Mesendoderm (in vitro differentiated cells): ENCODE measurements at regions not wholly inside any gene's neighbourhood (a gene's known extent, or its start where the extent isn't known, plus 50 kb on each side); places are given as distances from the start of the nearest gene placed in this dataset.

Experiments
- DNase-seq: peaks from one replicate; pipeline ENCODE4 v3.0.0; 2013
- H2AK5ac ChIP-seq: 2 replicates; pipeline ENCODE4 v1.6.1; 2013; ENCODE audit warnings: low read length, inconsistent platforms
- H2BK120ac ChIP-seq: 2 replicates; pipeline ENCODE4 v1.6.1; 2013; ENCODE audit warnings: low read depth, mild to moderate bottlenecking, low read length, moderate library complexity, mixed read lengths
- H2BK15ac ChIP-seq: replicated peaks from 2 replicates; pipeline ENCODE4 v1.6.1; 2013; ENCODE audit warnings: low read depth, mild to moderate bottlenecking, moderate library complexity
- H2BK5ac ChIP-seq: 2 replicates; pipeline ENCODE4 v1.6.1; 2013; ENCODE audit warnings: low read length, inconsistent platforms
- H3K18ac ChIP-seq: 2 replicates; pipeline ENCODE4 v1.6.1; 2013; ENCODE audit warnings: mild to moderate bottlenecking, low read length, mixed read lengths
- H3K23ac ChIP-seq: one replicate; pipeline ENCODE4 v1.6.1; 2013; ENCODE audit warnings: low read length
- H3K27ac ChIP-seq: 2 replicates; pipeline ENCODE4 v1.5.1; 2013; ENCODE audit warnings: low read depth, mild to moderate bottlenecking, inconsistent platforms, low read length, moderate library complexity
- H3K27me3 ChIP-seq: 2 replicates; pipeline ENCODE4 v1.6.1; 2013; ENCODE audit warnings: low read length, control low read depth, mild to moderate bottlenecking, inconsistent platforms; ENCODE audit not compliant: insufficient read depth, poor library complexity
- H3K36me3 ChIP-seq: 2 replicates; pipeline ENCODE4 v1.6.1; 2013; ENCODE audit warnings: low read length, inconsistent platforms; ENCODE audit not compliant: control insufficient read depth, insufficient read depth
- H3K4ac ChIP-seq: one replicate; pipeline ENCODE4 v1.6.1; 2013; ENCODE audit warnings: low read depth, mild to moderate bottlenecking, low read length, moderate library complexity
- H3K4me1 ChIP-seq: 2 replicates; pipeline ENCODE4 v1.6.1; 2013; ENCODE audit warnings: low read depth, low read length, inconsistent platforms; ENCODE audit not compliant: control insufficient read depth
- H3K4me2 ChIP-seq: 2 replicates; pipeline ENCODE4 v1.6.1; 2013; ENCODE audit warnings: low read length
- H3K4me3 ChIP-seq: 2 replicates; pipeline ENCODE4 v1.5.1; 2013; ENCODE audit warnings: mild to moderate bottlenecking, low read length
- H3K56ac ChIP-seq: one replicate; pipeline ENCODE4 v1.6.1; 2013; ENCODE audit warnings: low read length
- H3K79me1 ChIP-seq: 2 replicates; pipeline ENCODE4 v1.6.1; 2013; ENCODE audit warnings: low read length, inconsistent platforms
- H3K79me2 ChIP-seq: 2 replicates; pipeline ENCODE4 v1.6.1; 2013; ENCODE audit warnings: mild to moderate bottlenecking, low read length; ENCODE audit not compliant: control insufficient read depth, insufficient read depth
- H3K9ac ChIP-seq: 2 replicates; pipeline ENCODE4 v1.6.1; 2013; ENCODE audit warnings: low read length, inconsistent platforms
- H4K5ac ChIP-seq: one replicate; pipeline ENCODE4 v1.6.1; 2013; ENCODE audit warnings: low read length
- H4K8ac ChIP-seq: one replicate; pipeline ENCODE4 v1.6.1; 2013; ENCODE audit warnings: low read depth, mild to moderate bottlenecking, control low read depth, low read length, moderate library complexity
- WGBS: extraction: QIAGEN DNeasy Blood & Tissue Kit; methylation state at CpG from one replicate; pipeline ENCODE4 v1.1.7; 2013; ENCODE audit warnings: low lambda C conversion rate, missing lambda C conversion rate; ENCODE audit not compliant: insufficient coverage; ENCODE audit errors: extremely low coverage; 5-methylcytosine and 5-hydroxymethylcytosine counted together

DNA sequence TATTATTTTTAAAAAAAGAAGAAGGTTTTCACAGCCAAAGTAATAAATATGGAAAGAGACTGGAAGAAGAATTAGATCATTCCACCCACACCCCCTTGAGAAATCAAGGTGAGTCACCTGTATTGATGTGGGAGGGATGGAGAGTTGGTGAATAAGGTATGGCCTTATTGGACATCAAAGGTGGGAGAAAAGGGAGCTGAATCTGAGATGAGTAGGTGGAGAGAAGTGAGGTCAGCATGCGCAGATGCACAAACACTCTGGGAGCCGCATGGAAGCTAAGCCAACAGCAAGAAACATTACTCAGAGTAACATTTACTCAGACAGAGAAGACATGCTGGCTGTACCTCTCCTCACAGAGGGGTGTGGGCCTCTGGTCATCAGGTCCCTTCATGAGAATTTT lies 113.1 kb upstream of the FOXG1 start:
- no peak overlapping the region for H4K8ac ChIP-seq
- H3K4me1 ChIP-seq, result no peaks in the 10 kb centered on the region
- H3K36me3 ChIP-seq, result no peaks in the 10 kb centered on the region
- H2BK5ac ChIP-seq, result no peak overlapping the region
- no peak overlapping the region for H3K27ac ChIP-seq
- DNase-seq, result no peak
- H3K23ac ChIP-seq, result no peak overlapping the region
- no peak overlapping the region for H2AK5ac ChIP-seq
- no peak overlapping the region for H4K5ac ChIP-seq
- H3K56ac ChIP-seq, result no peak overlapping the region
- no peak overlapping the region for H2BK120ac ChIP-seq
- H3K27me3 ChIP-seq, result no peaks in the 10 kb centered on the region
- H3K4me3 ChIP-seq, result no peak overlapping the region
- no peaks in the 10 kb centered on the region for H3K79me1 ChIP-seq
- no peak overlapping the region for H3K18ac ChIP-seq
- WGBS, result no CpG with 5 or more reads among the region's 2 CpGs
- H3K4ac ChIP-seq, result no peak overlapping the region
- H3K4me2 ChIP-seq, result no peak overlapping the region
- no peak overlapping the region for H3K9ac ChIP-seq
- no peaks in the 10 kb centered on the region for H3K79me2 ChIP-seq
- H2BK15ac ChIP-seq, result no peak overlapping the region

DNA sequence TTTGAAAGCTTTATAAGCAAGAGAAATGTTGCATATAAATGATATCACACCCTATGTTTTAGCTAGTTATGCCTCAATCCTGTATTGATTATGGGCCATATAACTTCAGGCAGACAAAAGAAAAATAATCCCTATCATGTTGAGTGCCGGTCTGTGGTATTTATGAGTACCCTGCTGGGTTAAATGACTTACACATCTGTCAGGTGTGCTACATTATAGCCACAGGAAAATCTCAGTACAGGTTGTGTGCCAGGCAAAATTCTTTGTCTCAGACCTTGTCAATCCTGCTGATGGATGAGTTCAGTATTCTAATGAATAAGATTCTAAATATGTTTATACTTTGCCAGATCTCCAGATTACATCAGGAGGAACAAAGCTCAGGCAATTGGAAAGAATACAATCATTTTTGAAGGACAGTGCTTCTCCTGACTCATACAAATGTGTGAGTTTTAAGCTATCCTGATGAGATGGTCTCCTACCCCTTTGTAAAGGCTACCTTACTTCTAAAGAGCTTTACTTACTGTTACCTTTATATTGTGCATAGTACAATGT lies 109.8 kb upstream of the FOXG1 start:
- no peak overlapping the region for H3K56ac ChIP-seq
- no peak for DNase-seq
- no peak overlapping the region for H2BK5ac ChIP-seq
- H3K79me1 ChIP-seq, result no peaks in the 10 kb centered on the region
- H3K9ac ChIP-seq, result no peak overlapping the region
- no peak overlapping the region for H3K4ac ChIP-seq
- no peaks in the 10 kb centered on the region for H3K27me3 ChIP-seq
- H4K8ac ChIP-seq, result no peak overlapping the region
- H3K79me2 ChIP-seq, result no peaks in the 10 kb centered on the region
- no peak overlapping the region for H2AK5ac ChIP-seq
- WGBS, result no CpG with 5 or more reads among the region's 1 CpG
- no peak overlapping the region for H3K4me3 ChIP-seq
- no peak overlapping the region for H3K4me2 ChIP-seq
- H3K36me3 ChIP-seq, result no peaks in the 10 kb centered on the region
- H4K5ac ChIP-seq, result no peak overlapping the region
- no peaks in the 10 kb centered on the region for H3K4me1 ChIP-seq
- no peak overlapping the region for H3K23ac ChIP-seq
- no peak overlapping the region for H2BK15ac ChIP-seq
- H3K18ac ChIP-seq, result no peak overlapping the region
- no peak overlapping the region for H2BK120ac ChIP-seq
- H3K27ac ChIP-seq, result no peak overlapping the region

DNA sequence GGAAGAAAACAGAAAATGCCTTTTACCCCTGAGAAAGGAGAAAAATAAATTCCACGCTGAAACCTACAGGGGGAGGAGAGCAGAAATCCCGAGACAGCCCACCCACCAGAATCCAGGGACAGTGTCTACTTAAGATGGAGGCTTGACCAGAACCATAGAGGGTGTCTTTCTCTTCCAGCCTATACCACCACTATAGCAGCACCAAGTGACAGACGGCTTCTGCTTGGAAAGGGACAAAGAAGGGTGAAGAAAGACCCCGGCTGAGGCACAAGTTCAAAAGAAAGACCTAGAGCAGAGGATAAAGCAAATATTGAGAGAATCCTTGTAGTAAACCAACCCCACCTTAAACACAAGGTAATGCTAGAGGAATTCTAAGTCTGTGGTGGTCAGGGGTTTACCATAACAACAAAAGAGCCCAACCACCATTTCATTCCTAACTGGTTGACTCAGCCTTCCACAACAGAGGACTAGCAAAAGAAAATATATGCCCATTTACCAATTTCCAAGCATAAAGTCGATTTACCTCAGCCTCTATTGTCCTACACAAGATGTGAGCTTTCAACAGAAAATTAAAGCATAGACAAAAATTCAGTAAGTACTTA lies 105.3 kb upstream of the FOXG1 start:
- Histone ChIP-seq H3K4me2 (no peak overlapping the region), H4K8ac (no peak overlapping the region), H3K56ac (peak overlapping the region; percentile 15), H4K5ac (no peak overlapping the region), H3K23ac (no peak overlapping the region), H3K4ac (peak overlapping the region; percentile 94), H3K27ac (peak overlapping the region; percentile 53), H3K18ac (peak overlapping the region; percentile 28), H3K27me3 (no peaks in the 10 kb centered on the region), H2BK120ac (peak overlapping the region; percentile 68), H3K9ac (no peak overlapping the region), H3K36me3 (no peaks in the 10 kb centered on the region), H3K79me1 (no peaks in the 10 kb centered on the region), H2BK15ac (no peak overlapping the region), H3K4me3 (no peak overlapping the region), H2BK5ac (no peak overlapping the region), H3K4me1 (no peaks in the 10 kb centered on the region), H2AK5ac (no peak overlapping the region), H3K79me2 (no peaks in the 10 kb centered on the region)
- DNase-seq, result peak; percentile 97
- no CpG with 5 or more reads among the region's 5 CpGs for WGBS

DNA sequence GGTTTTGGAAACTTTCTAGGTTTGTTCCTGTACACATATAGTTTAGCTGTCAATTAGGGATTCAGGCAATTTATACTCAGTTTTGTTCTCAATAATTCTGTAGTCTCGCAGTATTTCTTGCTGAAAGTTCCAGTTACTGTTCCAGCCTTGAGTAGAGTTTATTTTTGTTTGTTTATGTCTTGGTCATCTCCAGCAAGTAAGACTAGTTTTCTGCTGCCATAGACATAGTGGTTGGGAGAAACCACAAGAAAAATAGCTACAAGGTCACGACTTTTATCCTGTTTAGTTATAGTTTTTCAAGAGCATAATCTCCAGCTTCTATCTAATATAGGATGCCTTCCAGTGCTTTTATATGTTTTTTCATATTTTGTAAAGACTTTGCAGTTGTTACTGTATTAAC lies 99.6 kb upstream of the FOXG1 start:
- WGBS, result no CpG with 5 or more reads among the region's 2 CpGs
- Histone ChIP-seq H2BK5ac (no peak overlapping the region), H3K27me3 (no peaks in the 10 kb centered on the region), H2BK15ac (no peak overlapping the region), H2AK5ac (no peak overlapping the region), H3K4me2 (no peak overlapping the region), H4K5ac (no peak overlapping the region), H3K27ac (no peak overlapping the region), H3K18ac (no peak overlapping the region), H3K9ac (no peak overlapping the region), H3K79me1 (no peaks in the 10 kb centered on the region), H3K36me3 (no peaks in the 10 kb centered on the region), H3K23ac (no peak overlapping the region), H3K56ac (no peak overlapping the region), H3K4me1 (no peaks in the 10 kb centered on the region), H4K8ac (no peak overlapping the region), H3K4ac (no peak overlapping the region), H3K4me3 (no peak overlapping the region), H2BK120ac (no peak overlapping the region), H3K79me2 (no peaks in the 10 kb centered on the region)
- no peak for DNase-seq

DNA sequence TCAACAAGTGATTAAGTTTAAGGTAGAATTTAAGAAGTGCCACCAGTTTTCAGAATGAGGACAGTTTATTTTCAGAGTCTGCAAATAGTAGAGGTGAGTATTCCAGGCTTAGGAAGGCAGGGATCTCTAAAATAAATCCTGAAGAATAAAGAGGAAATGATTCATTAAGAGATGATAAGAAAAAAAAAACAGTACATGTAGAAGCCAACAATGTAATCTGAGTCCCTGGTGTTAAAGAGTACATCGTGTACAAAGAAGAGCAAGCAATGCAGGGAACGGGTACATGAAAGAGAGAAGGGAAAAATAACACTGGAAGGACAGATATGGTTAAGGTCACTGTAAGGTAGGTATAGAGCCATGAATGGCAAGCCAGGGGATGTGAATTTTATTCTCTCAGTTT lies 95.2 kb upstream of the FOXG1 start:
- no CpG with 5 or more reads among the region's 2 CpGs for WGBS
- Histone ChIP-seq H2BK15ac (no peak overlapping the region), H3K9ac (no peak overlapping the region), H3K79me2 (no peaks in the 10 kb centered on the region), H2AK5ac (no peak overlapping the region), H3K79me1 (no peaks in the 10 kb centered on the region), H3K4ac (no peak overlapping the region), H3K56ac (no peak overlapping the region), H3K4me1 (no peaks in the 10 kb centered on the region), H4K5ac (no peak overlapping the region), H3K18ac (no peak overlapping the region), H3K27ac (no peak overlapping the region), H3K27me3 (no peaks in the 10 kb centered on the region), H3K36me3 (no peaks in the 10 kb centered on the region), H3K23ac (no peak overlapping the region), H2BK120ac (no peak overlapping the region), H3K4me2 (no peak overlapping the region), H2BK5ac (no peak overlapping the region), H3K4me3 (no peak overlapping the region), H4K8ac (no peak overlapping the region)
- DNase-seq, result no peak

DNA sequence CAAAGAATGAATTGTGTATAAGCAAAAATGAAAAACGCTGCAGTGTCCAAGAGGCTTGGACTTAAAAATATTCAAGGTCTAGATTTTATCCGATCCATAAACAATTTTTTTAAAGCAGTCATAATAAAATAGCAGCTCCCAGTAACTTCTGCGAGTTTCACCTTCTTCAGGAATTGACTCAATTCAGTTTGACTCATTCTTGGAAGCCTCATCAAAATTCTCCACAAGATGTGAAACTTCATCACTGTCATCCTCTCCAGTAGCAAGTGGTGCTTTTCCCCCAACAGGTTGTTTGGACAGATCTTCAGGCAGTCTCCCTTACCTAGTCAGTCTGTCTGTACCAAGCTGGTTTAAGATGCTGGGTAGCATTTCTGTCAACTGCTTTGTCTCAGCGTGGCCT lies 93.5 kb upstream of the FOXG1 start:
- H3K79me1 ChIP-seq, result no peaks in the 10 kb centered on the region
- H3K18ac ChIP-seq, result no peak overlapping the region
- H3K36me3 ChIP-seq, result no peaks in the 10 kb centered on the region
- no peak overlapping the region for H2BK5ac ChIP-seq
- WGBS, result no CpG with 5 or more reads among the region's 4 CpGs
- H3K4ac ChIP-seq, result no peak overlapping the region
- no peaks in the 10 kb centered on the region for H3K4me1 ChIP-seq
- H3K9ac ChIP-seq, result no peak overlapping the region
- H3K56ac ChIP-seq, result no peak overlapping the region
- no peak overlapping the region for H3K4me3 ChIP-seq
- H3K27ac ChIP-seq, result no peak overlapping the region
- H3K79me2 ChIP-seq, result no peaks in the 10 kb centered on the region
- no peak overlapping the region for H4K5ac ChIP-seq
- no peak overlapping the region for H2AK5ac ChIP-seq
- H2BK120ac ChIP-seq, result no peak overlapping the region
- H4K8ac ChIP-seq, result no peak overlapping the region
- no peak for DNase-seq
- H3K27me3 ChIP-seq, result no peaks in the 10 kb centered on the region
- no peak overlapping the region for H2BK15ac ChIP-seq
- no peak overlapping the region for H3K23ac ChIP-seq
- no peak overlapping the region for H3K4me2 ChIP-seq
